ENCODE measurements at regions not wholly inside any gene's neighbourhood (a gene's known extent, or its start where the extent isn't known, plus 50 kb on each side); places are given as distances from the start of the nearest gene placed in this dataset.

GRCh38 chr12:118617611-118618450, 241.5 kb downstream of the SUDS3 start:
- ATAC-seq = no peak
- no peak overlapping the region for H3K27ac ChIP-seq
- no peaks in the 10 kb centered on the region for H3K9me3 ChIP-seq
- no peak for DNase-seq
- no peaks in the 10 kb centered on the region for H3K27me3 ChIP-seq
- 47 to 62% methylated on average over 5 of the region's 5 CpGs for WGBS, 2 donors
- intact Hi-C loops (cut with DNase I) = no loop called here
- H3K4me3 ChIP-seq = no peak overlapping the region
- no peaks in the 10 kb centered on the region for H3K4me1 ChIP-seq
- H3K36me3 ChIP-seq (replicated peaks in 1 of 2; ENCODE audit: insufficient read depth in 1 of 2, low read depth in 2 of 2) = no peaks in the 10 kb centered on the region
- TF ChIP-seq POLR2A (IDR thresholded peaks at IDR 0.05) (no peak), CTCF (IDR thresholded peaks at IDR 0.05) (no peak)

GRCh38 chr12:118618695-118619094, 242.3 kb downstream of the SUDS3 start:
- Histone ChIP-seq H3K9me3 (no peaks in the 10 kb centered on the region), H3K36me3 (replicated peaks in 1 of 2; ENCODE audit: insufficient read depth in 1 of 2, low read depth in 2 of 2) (no peaks in the 10 kb centered on the region), H3K27me3 (no peaks in the 10 kb centered on the region), H3K4me1 (no peaks in the 10 kb centered on the region), H3K27ac (no peak overlapping the region), H3K4me3 (no peak overlapping the region)
- intact Hi-C loops (cut with DNase I) = no loop called here
- DNase-seq = no peak
- TF ChIP-seq CTCF (IDR thresholded peaks at IDR 0.05) (no peak), POLR2A (IDR thresholded peaks at IDR 0.05) (no peak)
- no peak for ATAC-seq
- 60 to 84% methylated on average over 1 of the region's 1 CpG for WGBS, 2 donors

- intact Hi-C loops (cut with DNase I) = no loop called here
- no peak for DNase-seq
Measured at GRCh38 chr12:118625050-118625675, 248.8 kb downstream of the SUDS3 start.

GRCh38 chr12:118633071-118633470, 256.7 kb downstream of the SUDS3 start:
- no peaks in the 10 kb centered on the region for H3K36me3 ChIP-seq (replicated peaks in 1 of 2; ENCODE audit: insufficient read depth in 1 of 2, low read depth in 2 of 2)
- intact Hi-C loops (cut with DNase I) = no loop called here
- peaks cover 6% of the 10 kb centered on the region for H3K4me1 ChIP-seq
- ATAC-seq (no peak), DNase-seq (no peak)
- no peak for TF ChIP-seq CTCF (IDR thresholded peaks at IDR 0.05)
- TF ChIP-seq POLR2A (IDR thresholded peaks at IDR 0.05) = no peak
- no peak overlapping the region for H3K4me3 ChIP-seq
- no peaks in the 10 kb centered on the region for H3K9me3 ChIP-seq
- H3K27me3 ChIP-seq = no peaks in the 10 kb centered on the region
- no peak overlapping the region for H3K27ac ChIP-seq
- 36 to 56% methylated on average over 4 of the region's 4 CpGs for WGBS, 2 donors

More at GRCh38 chr12:118625050-118625675, 248.8 kb downstream of the SUDS3 start:
- TF ChIP-seq CTCF (IDR thresholded peaks at IDR 0.05) (no peak), POLR2A (IDR thresholded peaks at IDR 0.05) (no peak)
- no peak overlapping the region for H3K4me3 ChIP-seq
- no peaks in the 10 kb centered on the region for H3K36me3 ChIP-seq (replicated peaks in 1 of 2; ENCODE audit: insufficient read depth in 1 of 2, low read depth in 2 of 2)
- no peak overlapping the region for H3K27ac ChIP-seq
- WGBS, 2 donors = 83 to 84% methylated on average over 3 of the region's 3 CpGs
- H3K9me3 ChIP-seq = no peaks in the 10 kb centered on the region
- H3K4me1 ChIP-seq = no peaks in the 10 kb centered on the region
- ATAC-seq = no peak
- H3K27me3 ChIP-seq = no peaks in the 10 kb centered on the region
